Adrenal gland (tissue), 9 donors: ENCODE measurements at regions not wholly inside any gene's neighbourhood (a gene's known extent, or its start where the extent isn't known, plus 50 kb on each side); places are given as distances from the start of the nearest gene placed in this dataset.

ENCODE experiments used
- DNase-seq, 7 donors: peaks; one replicate each; pipeline ENCODE4 v3.0.0-alpha.2; 2019 to 2020
- H3K27ac ChIP-seq, 5 donors: fragments of 200-600 bp; sonication (generic) in 4 of 5; 1 replicate in 3 of 5; 2 replicates in 2 of 5; pipeline versions ENCODE4 v1.5.1 to v1.8.0; 2016 to 2020; ENCODE audit warnings: mild to moderate bottlenecking in 1 of 5
- H3K27me3 ChIP-seq: fragments of 200-600 bp; 2 replicates; pipeline ENCODE4 v1.8.0; 2021
- H3K36me3 ChIP-seq, 2 donors: fragments of 200-600 bp; replicated peaks in 1 of 2; 1 replicate in 1 of 2; 2 replicates in 1 of 2; pipeline versions ENCODE4 v1.5.1 to v1.8.0; 2018 to 2022
- H3K4me1 ChIP-seq, 2 donors: fragments of 200-600 bp; replicated peaks in 1 of 2; 1 replicate in 1 of 2; 2 replicates in 1 of 2; pipeline versions ENCODE4 v1.5.1 to v1.8.0; 2018 to 2021
- H3K4me3 ChIP-seq, 4 donors: fragments of 200-600 bp; sonication (generic) in 3 of 4; one replicate each; pipeline ENCODE4 v1.5.1; 2016 to 2018
- H3K9me3 ChIP-seq, 3 donors: fragments of 200-600 bp; sonication (generic) in 1 of 3; replicated peaks in 1 of 3; 1 replicate in 2 of 3; 2 replicates in 1 of 3; pipeline versions ENCODE4 v1.5.1 to v1.8.0; 2016 to 2021
- POLR2A ChIP-seq, 2 donors: fragments of 450-650 bp; IDR thresholded peaks; one replicate each; pipeline ENCODE4 v1.6.1; 2017; ENCODE audit warnings: antibody characterized with exemption in 2 of 2, mild to moderate bottlenecking in 2 of 2, moderate library complexity in 1 of 2
- WGBS, 4 donors: extraction: QIAGEN DNeasy Blood & Tissue Kit in 2 of 4; methylation state at CpG; one replicate each; pipeline versions ENCODE4 v1.1.5 to v1.1.7; 2013 to 2017; 5-methylcytosine and 5-hydroxymethylcytosine counted together
- intact Hi-C, 2 donors: fragments of 100-400 bp; cut with DNase I; formaldehyde crosslinking; loops; one replicate each; pipeline versions ENCODE4 v1.14.1 to v1.15.0; 2022 to 2023
- TF ChIP-seq, protein P1 (sequence below), 6 experiments: fragments of 450-650 bp in 4 of 6; fragments of 200-600 bp in 2 of 6; sonication (generic) in 1 of 6; IDR thresholded peaks; 1 replicate in 5 of 6; 2 replicates in 1 of 6; pipeline versions ENCODE4 v1.5.1 to v1.8.0; 2016 to 2021; ENCODE audit warnings: antibody characterized with exemption in 6 of 6, mild to moderate bottlenecking in 2 of 6, moderate library complexity in 1 of 6
- donor health status: healthy with polysubstance abuse.
- donor health status: Bipolar disorder and iron deficiency.
- donor health status: DM: yes; HTN: yes; CAD: no.
- donor health status: DM: no; HTN: no; CAD: no.
- donor health status: DM: no; HTN: no; CAD: no.

DNA sequence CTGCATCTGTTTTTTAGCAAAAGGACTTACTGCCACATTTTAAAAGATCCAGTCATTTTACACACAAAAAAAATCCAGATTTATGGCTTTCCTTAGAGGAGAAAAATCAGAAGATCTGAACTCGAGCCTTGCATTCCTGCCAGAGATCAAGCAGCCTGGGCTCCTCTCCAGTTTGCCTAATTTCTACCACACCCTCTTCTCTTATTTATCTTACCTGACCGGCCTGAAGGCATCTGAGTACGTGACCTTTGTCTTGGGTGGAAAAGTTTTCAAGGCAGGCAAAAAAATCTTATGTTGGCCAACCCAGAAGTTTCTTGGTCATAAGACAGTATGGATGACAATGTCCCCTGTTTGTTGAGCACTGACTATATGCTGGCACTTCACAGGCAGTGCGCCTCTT is 60.3 kb downstream of the CHRD start:
- DNase-seq = no peak
- TF ChIP-seq POLR2A (IDR thresholded peaks at IDR 0.05) = no peak
- 43 to 62% (median 54%) methylated on average over 4 of the region's 4 CpGs for WGBS, 4 donors
- Histone ChIP-seq H3K27ac (no peak overlapping the region), H3K4me3 (no peak overlapping the region), H3K27me3 (no peaks in the 10 kb centered on the region), H3K36me3 (no peaks in the 10 kb centered on the region), H3K9me3 (no peaks in the 10 kb centered on the region), H3K4me1 (no peaks in the 10 kb centered on the region)
- intact Hi-C loops = no loop called here

DNA sequence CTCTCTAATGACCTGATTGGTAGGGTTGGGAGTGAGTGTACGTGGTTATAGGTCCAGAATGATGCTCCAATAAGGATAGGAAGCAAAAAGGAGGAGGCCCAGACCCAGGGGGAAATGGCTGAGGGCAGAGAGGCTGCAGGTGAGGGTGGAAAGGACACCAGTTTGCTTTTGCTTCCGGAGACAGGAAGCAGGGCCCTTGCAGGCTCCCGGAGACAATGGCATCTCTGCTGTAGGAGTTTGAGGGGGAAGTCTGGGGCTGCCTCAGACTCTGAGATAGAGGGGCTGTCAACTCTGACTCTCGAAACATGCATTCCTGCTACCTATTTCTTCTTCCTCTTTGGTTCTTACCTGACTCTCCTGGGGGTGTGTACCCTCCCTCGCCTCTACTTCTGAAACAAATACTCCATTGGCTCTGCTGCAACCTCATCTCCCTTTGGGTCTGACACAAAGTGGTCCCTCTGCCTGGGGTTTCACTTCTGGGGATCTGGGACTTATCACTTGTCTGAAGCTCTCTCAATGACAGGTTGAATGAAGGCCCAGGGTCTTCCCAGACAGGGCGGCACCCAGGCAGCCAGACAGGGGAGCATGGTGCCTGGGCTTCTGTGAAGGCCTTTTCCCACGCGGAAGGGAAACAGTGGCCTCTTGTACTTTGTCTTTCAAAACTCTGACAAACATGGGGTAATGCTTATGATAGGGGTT is 61.5 kb downstream of the CHRD start:
- intact Hi-C loops = no loop called here
- Histone ChIP-seq H3K36me3 (no peaks in the 10 kb centered on the region), H3K9me3 (no peaks in the 10 kb centered on the region), H3K4me3 (no peak overlapping the region), H3K27me3 (no peaks in the 10 kb centered on the region), H3K4me1 (no peaks in the 10 kb centered on the region), H3K27ac (no peak overlapping the region)
- TF ChIP-seq, protein P1, sequence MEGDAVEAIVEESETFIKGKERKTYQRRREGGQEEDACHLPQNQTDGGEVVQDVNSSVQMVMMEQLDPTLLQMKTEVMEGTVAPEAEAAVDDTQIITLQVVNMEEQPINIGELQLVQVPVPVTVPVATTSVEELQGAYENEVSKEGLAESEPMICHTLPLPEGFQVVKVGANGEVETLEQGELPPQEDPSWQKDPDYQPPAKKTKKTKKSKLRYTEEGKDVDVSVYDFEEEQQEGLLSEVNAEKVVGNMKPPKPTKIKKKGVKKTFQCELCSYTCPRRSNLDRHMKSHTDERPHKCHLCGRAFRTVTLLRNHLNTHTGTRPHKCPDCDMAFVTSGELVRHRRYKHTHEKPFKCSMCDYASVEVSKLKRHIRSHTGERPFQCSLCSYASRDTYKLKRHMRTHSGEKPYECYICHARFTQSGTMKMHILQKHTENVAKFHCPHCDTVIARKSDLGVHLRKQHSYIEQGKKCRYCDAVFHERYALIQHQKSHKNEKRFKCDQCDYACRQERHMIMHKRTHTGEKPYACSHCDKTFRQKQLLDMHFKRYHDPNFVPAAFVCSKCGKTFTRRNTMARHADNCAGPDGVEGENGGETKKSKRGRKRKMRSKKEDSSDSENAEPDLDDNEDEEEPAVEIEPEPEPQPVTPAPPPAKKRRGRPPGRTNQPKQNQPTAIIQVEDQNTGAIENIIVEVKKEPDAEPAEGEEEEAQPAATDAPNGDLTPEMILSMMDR (IDR thresholded peaks at IDR 0.05) = no peak
- no peak for TF ChIP-seq POLR2A (IDR thresholded peaks at IDR 0.05)
- 67 to 76% (median 69%) methylated on average over 8 of the region's 8 CpGs for WGBS, 4 donors
- no peak for DNase-seq

DNA sequence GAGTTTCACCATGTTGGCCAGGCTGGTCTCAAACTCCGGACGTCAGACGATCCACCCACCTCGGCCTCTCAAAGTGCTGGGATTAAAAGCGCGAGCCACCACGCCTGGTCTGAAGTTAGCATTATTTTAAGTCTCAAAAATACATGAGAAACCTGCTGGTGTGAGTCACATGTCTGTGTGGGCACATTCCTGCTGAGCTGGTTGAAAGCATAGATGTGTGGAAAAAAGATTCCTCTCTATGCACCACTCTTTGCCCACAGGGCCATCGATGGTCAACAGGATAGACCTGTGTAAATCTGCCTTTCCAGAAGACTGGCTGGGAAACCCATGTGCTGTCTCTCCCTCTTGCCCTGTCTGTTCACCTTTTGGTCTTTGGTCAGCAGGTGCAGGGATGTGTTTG is 63.5 kb downstream of the CHRD start:
- 90 to 92% (median 91%) methylated on average over 8 of the region's 8 CpGs for WGBS, 4 donors
- DNase-seq = no peak
- Histone ChIP-seq H3K36me3 (no peaks in the 10 kb centered on the region), H3K9me3 (no peaks in the 10 kb centered on the region), H3K27ac (no peak overlapping the region), H3K4me3 (no peak overlapping the region), H3K27me3 (no peaks in the 10 kb centered on the region), H3K4me1 (no peaks in the 10 kb centered on the region)
- TF ChIP-seq, protein P1 (IDR thresholded peaks at IDR 0.05) = no peak
- no peak for TF ChIP-seq POLR2A (IDR thresholded peaks at IDR 0.05)
- intact Hi-C loops = no loop called here

DNA sequence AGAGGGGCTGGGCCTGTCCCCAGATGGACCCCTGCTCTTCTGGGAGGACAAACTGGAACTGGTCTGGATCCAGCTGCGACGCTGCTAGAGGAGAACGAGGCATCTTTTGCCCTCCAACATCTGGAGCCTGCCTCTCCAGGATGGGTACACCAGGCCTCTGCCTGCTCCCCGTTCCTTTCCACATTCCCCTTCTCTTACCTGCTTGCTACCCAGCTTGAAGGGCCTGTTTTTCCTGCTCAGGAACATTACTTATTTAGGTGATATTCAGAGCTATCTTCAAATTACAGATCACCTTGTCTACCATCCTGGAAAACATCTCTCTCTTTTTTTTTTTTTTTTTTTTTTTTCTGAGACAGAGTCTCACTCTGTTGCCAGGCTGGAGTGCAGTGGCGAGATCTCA is 64.0 kb downstream of the CHRD start:
- DNase-seq = no peak
- Histone ChIP-seq H3K4me3 (no peak overlapping the region), H3K9me3 (no peaks in the 10 kb centered on the region), H3K27ac (no peak overlapping the region), H3K4me1 (no peaks in the 10 kb centered on the region), H3K36me3 (no peaks in the 10 kb centered on the region), H3K27me3 (no peaks in the 10 kb centered on the region)
- intact Hi-C loops = no loop called here
- WGBS, 4 donors = 90 to 93% (median 92%) methylated on average over 5 of the region's 5 CpGs
- TF ChIP-seq, protein P1 (IDR thresholded peaks at IDR 0.05) = no peak
